Tibial nerve (tissue), 3 donors: ENCODE measurements at regions not wholly inside any gene's neighbourhood (a gene's known extent, or its start where the extent isn't known, plus 50 kb on each side); places are given as distances from the start of the nearest gene placed in this dataset.

Experiments
- CTCF ChIP-seq, 5 experiments: fragments of 200-600 bp in 3 of 5; fragments of 450-650 bp in 2 of 5; sonication (generic) in 3 of 5; IDR thresholded peaks; one replicate each; pipeline ENCODE4 v1.5.1; 2016 to 2019; ENCODE audit warnings: antibody characterized with exemption in 5 of 5, mild to moderate bottlenecking in 3 of 5, moderate library complexity in 2 of 5
- POLR2A ChIP-seq, 2 donors: fragments of 450-650 bp; IDR thresholded peaks; one replicate each; pipeline ENCODE4 v1.6.1; 2017; ENCODE audit warnings: antibody characterized with exemption in 2 of 2, mild to moderate bottlenecking in 2 of 2, moderate library complexity in 2 of 2

GRCh38 chr1:101739826-101740330, 256.8 kb downstream of the OLFM3 start:
- no peak for TF ChIP-seq CTCF (IDR thresholded peaks at IDR 0.05)
- no peak for TF ChIP-seq POLR2A (IDR thresholded peaks at IDR 0.05)
